GM12865 (cell line): ENCODE measurements at regions not wholly inside any gene's neighbourhood (a gene's known extent, or its start where the extent isn't known, plus 50 kb on each side); places are given as distances from the start of the nearest gene placed in this dataset.

Source experiments
- DNase-seq: peaks from one replicate; pipeline ENCODE4 v3.0.0; 2010; ENCODE audit warnings: low read depth
- H3K4me3 ChIP-seq: 2 replicates; pipeline ENCODE4 v1.5.1; 2011; ENCODE audit warnings: mild to moderate bottlenecking, low read depth, low read length, control low read depth
- TF ChIP-seq, protein P1 (sequence below): IDR thresholded peaks from 2 replicates; pipeline ENCODE4 v1.5.1; 2011; ENCODE audit warnings: low read length, control low read depth, low read depth, inconsistent platforms; ENCODE audit not compliant: insufficient read depth; ENCODE audit errors: missing control alignments

GRCh38 chr5:106963630-106964029, 707.1 kb downstream of the EFNA5 start:
- no peak for DNase-seq
- TF ChIP-seq, protein P1, sequence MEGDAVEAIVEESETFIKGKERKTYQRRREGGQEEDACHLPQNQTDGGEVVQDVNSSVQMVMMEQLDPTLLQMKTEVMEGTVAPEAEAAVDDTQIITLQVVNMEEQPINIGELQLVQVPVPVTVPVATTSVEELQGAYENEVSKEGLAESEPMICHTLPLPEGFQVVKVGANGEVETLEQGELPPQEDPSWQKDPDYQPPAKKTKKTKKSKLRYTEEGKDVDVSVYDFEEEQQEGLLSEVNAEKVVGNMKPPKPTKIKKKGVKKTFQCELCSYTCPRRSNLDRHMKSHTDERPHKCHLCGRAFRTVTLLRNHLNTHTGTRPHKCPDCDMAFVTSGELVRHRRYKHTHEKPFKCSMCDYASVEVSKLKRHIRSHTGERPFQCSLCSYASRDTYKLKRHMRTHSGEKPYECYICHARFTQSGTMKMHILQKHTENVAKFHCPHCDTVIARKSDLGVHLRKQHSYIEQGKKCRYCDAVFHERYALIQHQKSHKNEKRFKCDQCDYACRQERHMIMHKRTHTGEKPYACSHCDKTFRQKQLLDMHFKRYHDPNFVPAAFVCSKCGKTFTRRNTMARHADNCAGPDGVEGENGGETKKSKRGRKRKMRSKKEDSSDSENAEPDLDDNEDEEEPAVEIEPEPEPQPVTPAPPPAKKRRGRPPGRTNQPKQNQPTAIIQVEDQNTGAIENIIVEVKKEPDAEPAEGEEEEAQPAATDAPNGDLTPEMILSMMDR: no peak
- no peak overlapping the region for H3K4me3 ChIP-seq

GRCh38 chr5:106962464-106963230, 708.1 kb downstream of the EFNA5 start:
- TF ChIP-seq, protein P1: no peak
- H3K4me3 ChIP-seq: no peak overlapping the region
- no peak for DNase-seq

DNA sequence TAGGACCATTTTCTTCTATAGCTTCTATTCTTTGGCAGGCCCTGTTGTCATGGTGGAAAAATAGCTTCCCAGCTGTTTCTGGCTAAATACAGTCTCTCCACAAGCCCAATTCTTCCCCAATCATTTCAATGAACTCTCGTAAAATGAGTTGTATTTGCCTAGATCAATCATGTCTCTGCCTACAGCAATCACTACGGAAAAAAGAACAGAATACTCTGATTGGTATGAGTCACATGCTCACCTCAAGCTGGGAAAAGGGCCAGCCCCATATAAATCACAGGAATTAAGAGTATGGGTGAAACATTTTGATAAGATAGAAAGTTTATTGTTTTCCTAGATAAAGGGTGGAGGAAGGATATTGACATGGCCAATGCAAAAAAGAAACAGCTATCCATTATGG, 711.4 kb downstream of the EFNA5 start:
- TF ChIP-seq, protein P1: no peak
- no peak overlapping the region for H3K4me3 ChIP-seq
- DNase-seq: no peak

DNA sequence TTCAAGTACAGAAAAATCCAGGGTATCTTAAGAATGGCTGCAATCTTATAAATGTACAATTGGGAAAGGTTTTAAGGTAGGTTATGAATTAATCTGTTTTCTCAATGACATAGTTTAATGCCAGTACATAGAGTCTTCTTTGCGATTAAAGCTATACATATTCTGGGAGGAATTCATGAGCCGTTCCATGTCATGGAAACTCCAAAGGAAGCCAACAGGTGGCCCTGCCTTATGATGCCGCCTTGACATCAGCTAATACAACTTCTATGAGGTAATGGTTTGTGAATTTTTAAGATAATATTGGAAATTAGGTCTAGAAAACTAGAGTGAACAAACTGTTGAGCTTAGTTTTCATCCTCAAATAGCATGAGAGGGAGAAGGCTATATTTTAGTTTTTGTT, 713.4 kb downstream of the EFNA5 start:
- no peak overlapping the region for H3K4me3 ChIP-seq
- DNase-seq: no peak
- TF ChIP-seq, protein P1: no peak

GRCh38 chr5:106956886-106957285, 713.9 kb downstream of the EFNA5 start:
- no peak for DNase-seq
- TF ChIP-seq, protein P1: no peak
- no peak overlapping the region for H3K4me3 ChIP-seq

GRCh38 chr5:106956187-106956586, 714.5 kb downstream of the EFNA5 start:
- DNase-seq: no peak
- no peak overlapping the region for H3K4me3 ChIP-seq
- TF ChIP-seq, protein P1: no peak

DNA sequence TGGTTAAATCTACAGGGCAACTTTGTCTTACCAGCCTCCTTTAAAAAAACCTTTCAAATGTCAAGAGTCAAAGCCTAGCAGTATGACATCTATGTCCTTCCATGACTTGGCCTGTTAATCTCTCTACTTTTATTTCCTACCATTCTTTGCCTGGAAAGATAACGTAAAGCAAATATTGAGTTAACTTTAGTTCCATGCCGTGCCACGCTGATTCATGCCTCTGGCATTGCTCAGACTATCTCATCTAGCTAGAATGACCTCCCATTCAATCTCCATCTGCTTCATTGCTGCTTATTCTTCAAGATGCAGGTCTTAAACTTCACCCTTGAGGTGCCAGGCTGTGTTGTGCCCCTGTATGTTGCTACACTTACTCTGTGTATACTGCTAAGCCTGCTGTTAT, 729.8 kb downstream of the EFNA5 start:
- no peak for DNase-seq
- TF ChIP-seq, protein P1: no peak

More for the DNA sequence above, 729.8 kb downstream of the EFNA5 start:
- no peak overlapping the region for H3K4me3 ChIP-seq
